Loucy (cell line): ENCODE measurements at regions not wholly inside any gene's neighbourhood (a gene's known extent, or its start where the extent isn't known, plus 50 kb on each side); places are given as distances from the start of the nearest gene placed in this dataset.

Experiments
- H2AFZ ChIP-seq: fragments of 200-600 bp; sonication (generic); 2 replicates; pipeline ENCODE4 v1.6.0; 2016; ENCODE audit warnings: antibody characterized with exemption, mild to moderate bottlenecking, low read length, moderate library complexity
- H3F3A ChIP-seq: fragments of 200-600 bp; 2 replicates; pipeline ENCODE4 v1.6.0; 2016; ENCODE audit warnings: antibody characterized with exemption, low read depth, mild to moderate bottlenecking
- H3K27me3 ChIP-seq: fragments of 200-600 bp; sonication (generic); 2 replicates; pipeline ENCODE4 v1.6.1; 2014; ENCODE audit warnings: low read length, mild to moderate bottlenecking; ENCODE audit not compliant: insufficient read depth, poor library complexity, severe bottlenecking
- H3K36me3 ChIP-seq: fragments of 200-600 bp; sonication (generic); 2 replicates; pipeline ENCODE4 v1.6.1; 2016; ENCODE audit warnings: low read length; ENCODE audit not compliant: insufficient read depth
- H3K4me1 ChIP-seq: fragments of 200-600 bp; sonication (generic); 2 replicates; pipeline ENCODE4 v1.5.1; 2014; ENCODE audit warnings: low read length, mild to moderate bottlenecking; ENCODE audit not compliant: insufficient read depth, poor library complexity, severe bottlenecking
- H3K4me2 ChIP-seq: fragments of 200-600 bp; sonication (generic); 2 replicates; pipeline ENCODE4 v1.6.0; 2014; ENCODE audit warnings: antibody characterized with exemption, low read length, low read depth, mild to moderate bottlenecking; ENCODE audit not compliant: poor library complexity, severe bottlenecking
- H3K4me3 ChIP-seq: fragments of 200-600 bp; sonication (generic); 2 replicates; pipeline ENCODE4 v1.5.1; 2014; ENCODE audit warnings: low read length, mild to moderate bottlenecking, mixed read lengths; ENCODE audit not compliant: poor library complexity, severe bottlenecking
- H3K79me2 ChIP-seq: fragments of 200-600 bp; sonication (generic); 2 replicates; pipeline ENCODE4 v1.6.1; 2014; ENCODE audit warnings: low read length; ENCODE audit not compliant: insufficient read depth
- H3K9ac ChIP-seq: fragments of 200-600 bp; sonication (generic); 2 replicates; pipeline ENCODE4 v1.6.0; 2014; ENCODE audit warnings: mild to moderate bottlenecking, low read depth, low read length, moderate library complexity; ENCODE audit not compliant: poor library complexity, severe bottlenecking
- H3K9me2 ChIP-seq: fragments of 200-600 bp; sonication (generic); replicated peaks from 2 replicates; pipeline ENCODE4 v1.6.1; 2016; ENCODE audit warnings: low read depth, low read length, mixed read lengths
- H3K9me3 ChIP-seq: fragments of 200-600 bp; sonication (generic); 2 replicates; pipeline ENCODE4 v1.6.1; 2014; ENCODE audit warnings: mild to moderate bottlenecking, antibody characterized with exemption, low read length, low read depth; ENCODE audit not compliant: insufficient read depth
- H4K20me1 ChIP-seq: fragments of 200-600 bp; sonication (generic); 2 replicates; pipeline ENCODE4 v1.6.0; 2014; ENCODE audit warnings: antibody characterized with exemption, low read length, mild to moderate bottlenecking; ENCODE audit not compliant: insufficient read depth, poor library complexity, severe bottlenecking
- CTCF ChIP-seq: fragments of 200-600 bp; sonication (generic); conservative IDR thresholded peaks from 2 replicates; pipeline ENCODE4 v1.5.1; 2014; ENCODE audit warnings: mild to moderate bottlenecking, antibody characterized with exemption, low read length
- EZH2phosphoT487 ChIP-seq: fragments of 200-600 bp; IDR thresholded peaks from 2 replicates; pipeline ENCODE4 v1.6.1; 2018; ENCODE audit warnings: antibody characterized with exemption, mild to moderate bottlenecking, moderate library complexity, borderline replicate concordance

GRCh38 chr5:112686675-112687074 lies 51.0 kb upstream of the APC start:
- H3K4me2 ChIP-seq: no peak overlapping the region
- H3K4me1 ChIP-seq: peaks cover 15% of the 10 kb centered on the region
- TF ChIP-seq CTCF (no peak), EZH2phosphoT487 (no peak)
- H3K36me3 ChIP-seq: no peaks in the 10 kb centered on the region
- no peak overlapping the region for H3K9ac ChIP-seq
- no peaks in the 10 kb centered on the region for H3K27me3 ChIP-seq
- H2AFZ ChIP-seq: no peak overlapping the region
- H3K4me3 ChIP-seq: no peak overlapping the region
- no peaks in the 10 kb centered on the region for H3K9me2 ChIP-seq
- no peaks in the 10 kb centered on the region for H3K9me3 ChIP-seq
- no peaks in the 10 kb centered on the region for H3K79me2 ChIP-seq
- no peaks in the 10 kb centered on the region for H3F3A ChIP-seq
- no peaks in the 10 kb centered on the region for H4K20me1 ChIP-seq

- Histone ChIP-seq H3K79me2 (no peaks in the 10 kb centered on the region), H3K4me3 (no peak overlapping the region), H3K36me3 (no peaks in the 10 kb centered on the region), H3K4me2 (no peak overlapping the region), H3K9me2 (no peaks in the 10 kb centered on the region), H2AFZ (no peak overlapping the region), H3K9ac (no peak overlapping the region), H3K27me3 (no peaks in the 10 kb centered on the region), H4K20me1 (no peaks in the 10 kb centered on the region), H3K4me1 (peaks cover 15% of the 10 kb centered on the region), H3F3A (no peaks in the 10 kb centered on the region), H3K9me3 (no peaks in the 10 kb centered on the region)
- TF ChIP-seq CTCF (no peak), EZH2phosphoT487 (no peak)
Observed at GRCh38 chr5:112687306-112687705, 50.4 kb upstream of the APC start.
